ENCODE measurements at regions not wholly inside any gene's neighbourhood (a gene's known extent, or its start where the extent isn't known, plus 50 kb on each side); places are given as distances from the start of the nearest gene placed in this dataset.

- no peak overlapping the region for H3K4me3 Mint-ChIP-seq
- H3K27me3 Mint-ChIP-seq (ENCODE audit: insufficient read depth) = no peaks in the 10 kb centered on the region
- TF ChIP-seq CTCF (IDR thresholded peaks at IDR 0.05) = no peak
- H3K27ac Mint-ChIP-seq = no peak overlapping the region
- H3K9me3 Mint-ChIP-seq = peaks cover 32% of the 10 kb centered on the region
- no peak for DNase-seq
- no peaks in the 10 kb centered on the region for H3K4me1 Mint-ChIP-seq (ENCODE audit: low read depth)
- no peaks in the 10 kb centered on the region for H3K36me3 Mint-ChIP-seq (ENCODE audit: low read depth)
These were observed 256.8 kb downstream of the C12orf50 start for GRCh38 chr12:87772401-87772800.

- no peak for TF ChIP-seq CTCF (IDR thresholded peaks at IDR 0.05)
- no peak for DNase-seq
- Mint-ChIP-seq H3K9me3 (peaks cover 9% of the 10 kb centered on the region), H3K36me3 (ENCODE audit: low read depth) (no peaks in the 10 kb centered on the region), H3K4me3 (no peak overlapping the region), H3K27me3 (ENCODE audit: insufficient read depth) (no peaks in the 10 kb centered on the region), H3K27ac (no peak overlapping the region), H3K4me1 (ENCODE audit: low read depth) (no peaks in the 10 kb centered on the region)
These were observed 260.5 kb downstream of the C12orf50 start for GRCh38 chr12:87768501-87769287.

GRCh38 chr12:87766044-87766443 is 263.2 kb downstream of the C12orf50 start:
- H3K4me1 Mint-ChIP-seq (ENCODE audit: low read depth) = no peaks in the 10 kb centered on the region
- TF ChIP-seq CTCF (IDR thresholded peaks at IDR 0.05) = no peak
- no peak for DNase-seq
- no peaks in the 10 kb centered on the region for H3K36me3 Mint-ChIP-seq (ENCODE audit: low read depth)
- H3K27me3 Mint-ChIP-seq (ENCODE audit: insufficient read depth) = no peaks in the 10 kb centered on the region
- H3K27ac Mint-ChIP-seq = no peak overlapping the region
- peaks cover 15% of the 10 kb centered on the region for H3K9me3 Mint-ChIP-seq
- H3K4me3 Mint-ChIP-seq = no peak overlapping the region

GRCh38 chr12:87760943-87761342 is 268.3 kb downstream of the C12orf50 start:
- no peak for DNase-seq
- no peak for TF ChIP-seq CTCF (IDR thresholded peaks at IDR 0.05)
- Mint-ChIP-seq H3K4me3 (no peak overlapping the region), H3K27me3 (ENCODE audit: insufficient read depth) (no peaks in the 10 kb centered on the region), H3K9me3 (peaks cover 34% of the 10 kb centered on the region), H3K4me1 (ENCODE audit: low read depth) (no peaks in the 10 kb centered on the region), H3K36me3 (ENCODE audit: low read depth) (peaks cover 5% of the 10 kb centered on the region; the same call in 1 of the 2 replicates), H3K27ac (no peak overlapping the region)

GRCh38 chr12:87758271-87758670 is 270.9 kb downstream of the C12orf50 start:
- peaks cover 5% of the 10 kb centered on the region; the same call in 1 of the 2 replicates for H3K36me3 Mint-ChIP-seq (ENCODE audit: low read depth)
- DNase-seq = no peak
- no peak for TF ChIP-seq CTCF (IDR thresholded peaks at IDR 0.05)
- no peak overlapping the region for H3K27ac Mint-ChIP-seq
- peaks cover 46% of the 10 kb centered on the region for H3K9me3 Mint-ChIP-seq
- H3K4me1 Mint-ChIP-seq (ENCODE audit: low read depth) = no peaks in the 10 kb centered on the region
- no peak overlapping the region for H3K4me3 Mint-ChIP-seq
- H3K27me3 Mint-ChIP-seq (ENCODE audit: insufficient read depth) = no peaks in the 10 kb centered on the region
